ENCODE measurements at regions not wholly inside any gene's neighbourhood (a gene's known extent, or its start where the extent isn't known, plus 50 kb on each side); places are given as distances from the start of the nearest gene placed in this dataset.
"Not testable (repeated sequence)": the region's sequence is repeated elsewhere in the genome, so short reads cannot be mapped to it uniquely, and the experiment has no call there.

DNA sequence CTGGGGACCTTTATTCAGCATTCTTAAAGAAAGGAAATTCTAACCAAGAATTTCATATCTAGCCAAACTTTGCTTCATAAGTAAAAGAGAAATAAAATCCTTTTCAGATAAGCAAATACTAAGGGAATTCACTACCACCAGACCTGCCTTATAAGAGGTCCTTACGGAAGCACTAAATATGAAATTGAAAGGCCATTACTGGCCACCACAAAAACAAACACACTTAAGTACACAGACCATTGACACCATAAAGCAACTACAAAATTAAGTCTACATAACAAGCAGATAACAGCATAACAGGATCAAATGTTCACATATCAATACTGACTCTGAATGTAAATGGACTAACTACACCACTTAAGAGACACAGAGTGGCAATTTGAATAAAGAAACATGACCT is 361.4 kb upstream of the POU5F2 start:
- H3K27ac ChIP-seq, result no peak overlapping the region
- DNase-seq (ENCODE audit: low read depth, low spot score), result no peak

DNA sequence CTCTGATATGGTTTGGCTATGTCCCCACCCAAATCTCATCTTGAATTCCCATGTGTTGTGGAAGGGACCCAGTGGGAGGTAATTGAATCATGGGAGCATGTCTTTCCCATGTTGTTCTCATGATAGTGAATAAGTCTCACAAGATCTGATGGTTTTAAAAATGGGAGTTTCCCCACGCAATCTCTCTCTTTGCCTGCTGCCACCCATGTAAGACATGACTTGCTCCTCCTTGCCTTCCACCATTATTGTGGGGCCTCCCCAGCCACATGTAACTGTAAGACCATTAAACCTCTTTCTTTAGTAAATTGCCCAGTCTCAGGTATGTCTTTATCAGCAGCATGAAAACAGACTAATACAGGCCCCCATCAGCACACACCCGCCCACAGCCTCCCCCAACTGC is 356.0 kb upstream of the POU5F2 start:
- not testable (repeated sequence) for H3K27ac ChIP-seq; DNase-seq (ENCODE audit: low read depth, low spot score)

DNA sequence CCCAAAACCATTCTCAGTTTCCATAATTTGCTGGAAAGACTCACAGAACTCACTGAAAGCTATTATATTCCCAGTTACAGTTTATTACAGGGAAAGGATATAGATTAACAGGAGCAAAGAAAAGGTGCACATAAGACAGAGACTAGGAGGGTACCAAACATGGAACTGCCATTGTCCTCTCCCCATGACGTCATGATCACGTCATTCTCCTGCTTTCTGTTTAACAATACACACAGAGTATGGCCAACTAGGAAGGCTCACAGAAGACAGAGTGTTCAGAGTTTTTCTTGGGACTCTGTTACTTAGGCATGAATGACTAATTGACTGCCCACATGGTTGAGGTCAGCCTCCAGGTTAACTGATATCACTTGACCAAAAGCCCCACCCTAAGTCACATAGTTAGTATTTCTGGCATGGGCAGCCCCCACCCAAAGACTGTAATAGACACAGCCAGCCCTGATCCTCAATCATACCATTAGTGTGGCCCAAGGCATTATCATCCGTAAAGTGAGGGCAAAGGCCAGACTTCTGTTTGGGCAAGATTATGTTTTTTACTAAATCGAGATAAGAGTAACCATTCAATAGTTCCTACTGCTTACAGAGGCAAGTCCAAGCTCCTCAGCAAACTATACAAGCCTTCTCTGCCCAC is 353.5 kb upstream of the POU5F2 start:
- no peak for DNase-seq (ENCODE audit: low read depth, low spot score)
- no peak overlapping the region for H3K27ac ChIP-seq

GRCh38 chr5:94093300-94093699 is 351.9 kb upstream of the POU5F2 start:
- no peak for DNase-seq (ENCODE audit: low read depth, low spot score)
- no peak overlapping the region for H3K27ac ChIP-seq

GRCh38 chr5:94086635-94087034 is 345.2 kb upstream of the POU5F2 start:
- not testable (repeated sequence) for DNase-seq (ENCODE audit: low read depth, low spot score); H3K27ac ChIP-seq

- DNase-seq (ENCODE audit: low read depth, low spot score), result no peak
- H3K27ac ChIP-seq, result no peak overlapping the region
Measured at GRCh38 chr5:94086194-94086593, 344.8 kb upstream of the POU5F2 start.

DNA sequence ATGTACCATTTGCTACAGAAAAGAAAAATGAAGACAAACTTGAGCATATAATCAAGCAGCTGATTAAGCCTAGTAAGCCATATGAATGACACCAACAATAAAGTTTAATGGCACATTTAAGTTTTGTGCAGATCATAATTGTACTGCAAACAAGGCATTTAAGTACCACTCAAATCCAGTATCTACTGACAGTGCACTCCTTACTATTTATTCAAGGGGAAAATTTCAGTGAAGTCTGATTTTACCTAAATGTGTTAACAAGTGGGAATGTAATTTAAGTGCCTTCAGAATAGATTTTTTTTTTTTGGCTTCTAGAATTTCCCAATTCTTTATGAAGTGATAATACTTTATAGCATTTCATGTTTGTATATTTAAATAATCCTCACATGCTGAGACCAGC is 341.0 kb upstream of the POU5F2 start:
- no peak overlapping the region for H3K27ac ChIP-seq
- no peak for DNase-seq (ENCODE audit: low read depth, low spot score)

DNA sequence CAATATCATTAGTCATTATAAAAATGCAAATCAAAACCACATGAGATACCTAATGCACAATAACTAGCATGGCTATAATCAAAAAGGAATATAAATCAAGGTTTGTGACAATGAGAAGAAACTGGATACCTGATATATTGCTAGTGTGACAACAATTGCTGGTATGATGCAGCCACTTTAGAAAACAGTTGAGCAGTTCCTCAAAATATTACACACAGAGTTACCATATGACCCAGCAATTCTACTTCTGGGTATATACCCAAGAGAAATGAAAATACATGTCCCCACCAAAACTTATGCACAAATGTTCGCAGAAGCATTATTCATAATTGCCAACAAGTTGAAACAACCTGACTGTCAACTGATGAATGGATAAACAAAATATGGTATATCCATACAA is 339.7 kb upstream of the POU5F2 start:
- H3K27ac ChIP-seq, result no peak overlapping the region
- no peak for DNase-seq (ENCODE audit: low read depth, low spot score)

DNA sequence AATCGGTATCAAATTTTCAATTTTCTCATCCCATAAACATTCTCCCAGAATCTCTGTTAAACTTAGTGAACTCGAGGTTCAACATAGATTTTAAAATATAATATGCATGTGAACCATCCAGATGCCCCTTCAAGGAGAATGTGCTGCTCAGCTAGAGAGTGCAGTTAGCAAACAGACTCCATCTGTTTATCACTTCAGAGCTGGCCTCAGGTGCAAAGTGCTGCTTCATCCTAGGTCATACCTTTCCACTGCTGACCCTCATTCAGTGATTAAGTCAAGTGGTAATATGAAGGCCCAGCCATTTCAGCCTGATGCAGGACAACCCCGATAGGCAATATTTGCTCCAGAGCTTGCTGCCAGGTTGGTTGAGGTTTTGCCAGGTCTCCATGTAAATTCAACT is 339.0 kb upstream of the POU5F2 start:
- no peak overlapping the region for H3K27ac ChIP-seq
- DNase-seq (ENCODE audit: low read depth, low spot score), result no peak

DNA sequence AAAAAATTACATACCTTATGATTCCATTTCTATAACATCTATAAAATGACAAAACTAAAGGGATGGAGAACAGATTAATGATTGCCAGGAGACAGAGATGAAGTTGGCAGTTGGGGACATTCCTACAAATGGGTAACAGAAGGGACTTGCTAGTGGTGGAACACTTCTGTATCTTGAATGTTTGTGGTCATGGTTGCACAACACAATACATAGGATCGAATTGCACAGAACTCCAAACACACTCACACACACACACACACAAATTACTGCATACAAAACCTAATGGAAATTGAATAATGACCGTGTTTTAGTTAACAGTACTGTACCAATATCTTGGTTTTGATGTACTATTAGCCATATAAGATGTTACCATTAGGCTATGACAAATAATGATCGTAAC is 330.7 kb upstream of the POU5F2 start:
- H3K27ac ChIP-seq, result no peak overlapping the region
- DNase-seq (ENCODE audit: low read depth, low spot score), result no peak

GRCh38 chr5:94066437-94067207 is 325.2 kb upstream of the POU5F2 start:
- H3K27ac ChIP-seq, result no peak overlapping the region
- no peak for DNase-seq (ENCODE audit: low read depth, low spot score)

DNA sequence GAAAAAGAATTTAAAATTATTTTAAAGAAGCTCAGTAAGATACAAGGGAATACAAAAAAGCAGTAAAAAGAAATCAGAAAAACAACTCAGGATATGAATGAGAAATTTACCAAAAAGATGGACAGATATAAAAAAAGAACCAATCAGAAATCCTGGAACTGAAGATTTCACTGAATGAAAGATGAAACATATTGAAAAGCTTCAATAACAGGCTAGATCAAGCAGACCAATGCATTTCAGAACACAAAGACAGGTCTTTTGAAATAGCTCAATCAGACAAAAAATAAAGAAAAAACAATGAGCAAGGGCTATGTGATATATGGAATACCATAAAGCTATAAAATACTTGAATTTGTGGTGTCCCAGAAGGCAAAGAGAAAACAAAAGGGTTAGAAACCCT is 322.6 kb upstream of the POU5F2 start:
- DNase-seq (ENCODE audit: low read depth, low spot score), result no peak
- no peak overlapping the region for H3K27ac ChIP-seq

DNA sequence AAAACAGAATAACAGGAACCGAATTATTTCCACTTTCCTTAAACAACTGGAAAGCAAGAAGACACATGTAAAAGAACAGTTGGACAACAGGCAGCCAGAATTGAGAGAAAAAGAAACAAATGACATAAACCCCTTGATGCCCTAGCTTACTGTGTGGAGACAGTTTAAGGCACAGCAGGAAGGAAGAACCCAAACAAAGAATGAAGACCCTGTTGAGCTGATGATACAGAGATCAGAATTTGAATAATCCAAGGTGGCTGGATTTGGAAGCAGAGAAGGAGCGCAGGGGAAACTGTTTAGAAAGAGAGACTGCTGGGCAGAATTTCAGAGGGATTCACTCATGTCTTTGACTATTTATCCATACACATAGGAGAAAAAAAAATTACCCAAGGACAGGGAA is 316.3 kb upstream of the POU5F2 start:
- no peak for DNase-seq (ENCODE audit: low read depth, low spot score)
- H3K27ac ChIP-seq, result no peak overlapping the region

DNA sequence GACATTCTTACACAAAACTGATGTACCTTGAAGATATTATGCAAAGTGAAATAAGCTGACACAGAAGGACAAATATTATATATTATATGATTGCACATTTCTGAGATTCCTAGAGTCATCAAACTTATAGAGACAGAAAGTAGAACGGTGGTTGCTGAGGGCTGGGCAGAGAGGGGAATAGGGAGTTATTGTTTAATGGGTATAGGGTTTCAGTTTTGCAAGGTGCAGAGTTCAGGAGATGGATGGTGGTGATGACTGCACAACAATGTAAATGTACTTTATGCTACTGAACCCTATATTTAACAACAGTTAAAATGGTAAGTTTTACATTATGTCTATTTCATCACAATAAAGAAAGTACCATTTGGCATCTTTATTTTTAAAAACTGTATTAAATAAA is 315.8 kb upstream of the POU5F2 start:
- H3K27ac ChIP-seq, result no peak overlapping the region

DNA sequence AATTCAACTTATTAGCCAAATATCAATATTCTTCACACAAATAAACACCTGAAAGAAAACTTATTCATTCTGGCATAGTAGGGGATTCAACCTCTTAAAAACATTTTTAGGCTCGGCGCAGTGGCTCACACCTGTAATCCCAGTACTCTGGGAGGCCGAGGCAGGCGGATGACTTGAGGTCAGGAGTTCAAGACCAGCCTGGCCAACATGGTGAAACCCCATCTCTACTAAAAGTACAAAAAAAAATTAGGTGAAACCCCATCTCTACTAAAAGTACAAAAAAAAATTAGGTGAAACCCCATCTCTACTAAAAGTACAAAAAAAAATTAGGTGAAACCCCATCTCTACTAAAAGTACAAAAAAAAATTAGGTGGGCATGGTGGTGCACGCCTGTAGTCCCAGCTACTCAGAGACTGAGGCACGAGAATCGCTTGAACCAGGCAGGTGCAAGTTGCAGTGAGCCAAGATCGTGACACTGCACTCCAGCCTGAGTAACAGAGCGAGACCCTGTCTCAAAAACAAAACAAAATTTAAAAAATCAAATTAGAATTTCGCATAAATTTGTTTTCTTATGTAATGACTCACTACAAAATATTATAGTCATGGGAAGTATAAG is 308.0 kb upstream of the POU5F2 start:
- DNase-seq (ENCODE audit: low read depth, low spot score); H3K27ac ChIP-seq: not testable (repeated sequence)

More for the DNA sequence above, 315.8 kb upstream of the POU5F2 start:
- DNase-seq (ENCODE audit: low read depth, low spot score), result no peak

DNA sequence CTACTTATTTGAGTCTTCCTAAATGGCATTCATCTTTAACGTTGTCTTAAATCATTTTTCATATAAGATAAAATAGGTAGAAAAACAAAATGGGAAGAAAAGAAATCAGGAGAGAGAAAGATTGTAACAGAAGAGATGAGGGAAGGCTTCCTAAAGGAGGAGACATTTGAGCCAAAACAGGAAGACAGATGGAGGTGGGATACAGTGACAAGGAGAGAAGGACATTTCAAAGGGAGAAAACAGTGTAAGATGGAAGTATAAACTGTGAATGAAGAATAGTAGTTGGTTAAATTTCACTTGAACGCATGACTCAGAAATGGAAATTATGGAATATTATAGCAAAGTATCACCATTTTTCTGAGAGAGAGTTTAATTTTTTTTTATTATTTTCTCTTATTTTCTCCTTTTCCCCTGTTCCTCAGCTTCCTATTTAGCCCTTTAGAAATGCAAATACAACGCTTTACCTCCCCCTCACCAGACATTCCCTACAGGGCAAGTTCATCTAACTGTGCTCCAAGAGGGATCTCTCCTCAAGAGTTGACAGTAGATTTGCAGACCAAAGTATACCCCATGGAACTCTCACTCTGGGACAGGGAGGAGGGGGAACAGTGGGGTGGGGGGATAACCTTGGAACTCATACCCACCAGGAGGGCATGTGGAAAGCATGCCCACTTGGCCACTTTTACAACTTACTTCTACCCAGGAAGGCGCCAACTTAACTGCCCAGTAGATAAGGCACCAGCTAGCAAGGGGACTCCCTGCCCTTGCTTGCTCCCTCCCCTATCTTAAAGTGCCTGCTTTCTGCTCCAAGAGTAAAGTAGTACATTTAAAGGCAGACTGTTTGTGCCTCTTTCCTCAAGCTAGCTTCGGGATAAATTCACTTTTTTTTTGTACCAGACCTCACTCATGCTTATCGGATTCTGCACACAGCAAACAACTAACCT is 304.7 kb upstream of the POU5F2 start:
- DNase-seq (ENCODE audit: low read depth, low spot score), result no peak
- H3K27ac ChIP-seq, result no peak overlapping the region

DNA sequence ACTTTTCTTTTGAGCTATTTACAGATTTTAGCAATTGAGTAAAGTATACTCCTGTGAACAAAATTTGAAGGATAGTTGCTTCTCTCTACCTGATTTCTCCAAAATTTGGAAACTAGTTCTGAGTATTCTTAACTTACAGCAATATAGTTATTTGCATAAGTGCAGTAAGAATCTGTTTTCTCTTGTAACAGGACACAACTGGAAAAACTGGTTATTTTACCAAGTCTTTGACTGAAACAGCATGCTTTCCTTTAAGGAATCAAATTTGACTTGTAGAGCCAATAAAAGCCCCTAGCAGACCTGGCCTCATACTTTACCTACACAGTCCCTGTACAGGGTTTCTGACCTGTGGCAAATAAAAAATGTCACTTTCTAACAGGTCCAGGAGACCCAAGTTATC is 301.9 kb upstream of the POU5F2 start:
- DNase-seq (ENCODE audit: low read depth, low spot score), result no peak
- H3K27ac ChIP-seq, result no peak overlapping the region

DNA sequence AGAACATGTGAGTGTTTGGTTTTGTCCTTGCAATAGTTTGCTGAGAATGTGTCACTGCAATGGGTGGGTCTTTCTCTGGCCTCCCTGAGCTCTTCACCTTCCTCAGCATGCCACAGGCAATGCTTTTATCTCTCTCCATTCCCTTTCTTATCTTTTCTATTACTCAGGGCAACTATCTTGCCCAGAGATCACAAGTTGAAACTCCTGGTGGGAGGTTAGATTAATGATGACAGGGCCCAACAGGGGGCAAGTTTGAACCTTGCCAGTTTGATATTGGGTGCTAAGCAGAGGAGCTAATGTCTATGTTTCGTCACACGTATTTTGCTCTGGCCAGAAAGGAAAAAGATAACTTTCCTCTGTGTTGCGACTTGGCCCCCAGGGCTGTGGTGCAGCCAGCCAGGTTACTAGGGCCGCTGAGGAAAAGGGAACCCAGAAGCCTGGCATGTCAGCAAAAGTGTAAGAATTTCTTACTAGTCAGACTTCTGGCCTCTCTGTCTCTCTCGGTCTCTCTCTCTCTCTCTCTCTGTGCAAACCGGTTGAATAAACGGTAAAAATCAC is 299.3 kb upstream of the POU5F2 start:
- no peak overlapping the region for H3K27ac ChIP-seq
- no peak for DNase-seq (ENCODE audit: low read depth, low spot score)

- DNase-seq (ENCODE audit: low read depth, low spot score), result no peak
- H3K27ac ChIP-seq, result no peak overlapping the region
Measured at GRCh38 chr5:94039101-94039500, 297.7 kb upstream of the POU5F2 start.

DNA sequence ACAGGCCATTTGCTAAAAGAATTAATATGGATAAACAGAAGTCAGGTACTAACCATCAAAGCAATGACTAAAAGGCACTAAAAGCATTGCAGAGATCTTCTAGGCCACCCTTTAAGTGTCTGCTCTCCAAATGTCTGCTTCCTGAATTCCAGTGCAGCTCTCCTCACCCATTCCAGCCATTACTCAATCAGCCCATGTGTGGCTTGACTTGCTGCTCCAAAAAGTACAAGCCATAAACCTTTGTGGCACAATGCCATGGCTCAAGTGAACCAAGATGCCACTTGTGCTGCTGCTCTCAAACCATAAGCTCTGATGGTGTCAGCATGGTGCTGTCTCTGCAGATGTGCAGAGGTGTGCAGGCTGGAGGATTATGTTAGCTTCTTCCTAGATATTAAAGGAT is 290.2 kb upstream of the POU5F2 start:
- H3K27ac ChIP-seq, result no peak overlapping the region
- DNase-seq (ENCODE audit: low read depth, low spot score), result no peak
